WTC11 (cell line): ENCODE measurements at regions not wholly inside any gene's neighbourhood (a gene's known extent, or its start where the extent isn't known, plus 50 kb on each side); places are given as distances from the start of the nearest gene placed in this dataset.

Source experiments
- FOXK1 ChIP-seq: sonication (generic); formaldehyde crosslinking; IDR thresholded peaks from 2 replicates; pipeline ENCODE4 v1.8.0; 2022; ENCODE audit warnings: mild to moderate bottlenecking, moderate library complexity, missing genetic modification reagents
- TCF7 ChIP-seq: sonication (generic); formaldehyde crosslinking; IDR thresholded peaks from 2 replicates; pipeline ENCODE4 v1.8.0; 2022; ENCODE audit warnings: mild to moderate bottlenecking, low read depth, missing genetic modification reagents, moderate library complexity
- TF ChIP-seq, protein P1 (sequence below): fragments of 200-600 bp; IDR thresholded peaks from 2 replicates; pipeline ENCODE4 v1.8.0; 2022; ENCODE audit warnings: antibody characterized with exemption
- TF ChIP-seq, protein P2 (sequence below): sonication (generic); formaldehyde crosslinking; IDR thresholded peaks from 2 replicates; pipeline ENCODE4 v1.8.1; 2023; ENCODE audit warnings: mild to moderate bottlenecking, moderate library complexity, missing genetic modification reagents
- TF ChIP-seq, protein P3 (sequence below): sonication (generic); formaldehyde crosslinking; IDR thresholded peaks from 2 replicates; pipeline ENCODE4 v1.8.1; 2022; ENCODE audit warnings: low read depth, mild to moderate bottlenecking, moderate library complexity, missing genetic modification reagents, borderline replicate concordance
- TF ChIP-seq, protein P4 (sequence below): sonication (generic); formaldehyde crosslinking; IDR thresholded peaks from 2 replicates; pipeline ENCODE4 v1.8.1; 2023; ENCODE audit warnings: mild to moderate bottlenecking, missing genetic modification reagents, moderate library complexity
- TF ChIP-seq, protein P5 (sequence below): sonication (generic); formaldehyde crosslinking; IDR thresholded peaks from 2 replicates; pipeline ENCODE4 v1.8.0; 2022; ENCODE audit warnings: missing genetic modification reagents

DNA sequence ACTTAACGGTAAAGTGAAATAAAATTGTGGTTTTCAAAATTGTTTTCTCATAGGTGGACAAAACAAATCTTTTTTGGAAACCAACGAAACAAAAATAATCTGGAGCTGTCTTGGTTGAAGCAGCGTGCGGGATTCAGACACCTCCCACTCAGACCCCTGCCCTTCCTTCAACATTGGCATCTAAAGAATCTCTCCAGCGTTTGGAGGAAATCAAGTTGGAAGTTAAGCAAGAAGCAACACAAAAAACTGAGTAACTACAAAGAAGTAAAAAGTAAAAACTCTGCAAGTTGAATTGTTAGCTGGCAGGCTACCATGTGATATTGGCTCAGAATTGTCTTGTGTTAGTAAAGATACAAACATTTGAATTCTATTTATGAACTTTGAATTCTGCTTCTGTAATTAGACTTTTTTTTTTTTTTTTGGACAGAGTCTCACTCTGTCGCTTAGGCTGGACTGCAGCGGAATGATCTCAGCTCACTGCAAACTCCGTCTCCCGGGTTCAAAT lies 361.0 kb upstream of the PMFBP1 start:
- TF ChIP-seq, protein P1, sequence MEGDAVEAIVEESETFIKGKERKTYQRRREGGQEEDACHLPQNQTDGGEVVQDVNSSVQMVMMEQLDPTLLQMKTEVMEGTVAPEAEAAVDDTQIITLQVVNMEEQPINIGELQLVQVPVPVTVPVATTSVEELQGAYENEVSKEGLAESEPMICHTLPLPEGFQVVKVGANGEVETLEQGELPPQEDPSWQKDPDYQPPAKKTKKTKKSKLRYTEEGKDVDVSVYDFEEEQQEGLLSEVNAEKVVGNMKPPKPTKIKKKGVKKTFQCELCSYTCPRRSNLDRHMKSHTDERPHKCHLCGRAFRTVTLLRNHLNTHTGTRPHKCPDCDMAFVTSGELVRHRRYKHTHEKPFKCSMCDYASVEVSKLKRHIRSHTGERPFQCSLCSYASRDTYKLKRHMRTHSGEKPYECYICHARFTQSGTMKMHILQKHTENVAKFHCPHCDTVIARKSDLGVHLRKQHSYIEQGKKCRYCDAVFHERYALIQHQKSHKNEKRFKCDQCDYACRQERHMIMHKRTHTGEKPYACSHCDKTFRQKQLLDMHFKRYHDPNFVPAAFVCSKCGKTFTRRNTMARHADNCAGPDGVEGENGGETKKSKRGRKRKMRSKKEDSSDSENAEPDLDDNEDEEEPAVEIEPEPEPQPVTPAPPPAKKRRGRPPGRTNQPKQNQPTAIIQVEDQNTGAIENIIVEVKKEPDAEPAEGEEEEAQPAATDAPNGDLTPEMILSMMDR, result no peak
- TF ChIP-seq, protein P2, sequence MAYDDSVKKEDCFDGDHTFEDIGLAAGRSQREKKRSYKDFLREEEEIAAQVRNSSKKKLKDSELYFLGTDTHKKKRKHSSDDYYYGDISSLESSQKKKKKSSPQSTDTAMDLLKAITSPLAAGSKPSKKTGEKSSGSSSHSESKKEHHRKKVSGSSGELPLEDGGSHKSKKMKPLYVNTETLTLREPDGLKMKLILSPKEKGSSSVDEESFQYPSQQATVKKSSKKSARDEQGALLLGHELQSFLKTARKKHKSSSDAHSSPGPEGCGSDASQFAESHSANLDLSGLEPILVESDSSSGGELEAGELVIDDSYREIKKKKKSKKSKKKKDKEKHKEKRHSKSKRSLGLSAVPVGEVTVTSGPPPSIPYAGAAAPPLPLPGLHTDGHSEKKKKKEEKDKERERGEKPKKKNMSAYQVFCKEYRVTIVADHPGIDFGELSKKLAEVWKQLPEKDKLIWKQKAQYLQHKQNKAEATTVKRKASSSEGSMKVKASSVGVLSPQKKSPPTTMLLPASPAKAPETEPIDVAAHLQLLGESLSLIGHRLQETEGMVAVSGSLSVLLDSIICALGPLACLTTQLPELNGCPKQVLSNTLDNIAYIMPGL, result no peak
- TF ChIP-seq FOXK1 (CRISPR knock-in tag) (no peak), TCF7 (no peak)
- TF ChIP-seq, protein P3, sequence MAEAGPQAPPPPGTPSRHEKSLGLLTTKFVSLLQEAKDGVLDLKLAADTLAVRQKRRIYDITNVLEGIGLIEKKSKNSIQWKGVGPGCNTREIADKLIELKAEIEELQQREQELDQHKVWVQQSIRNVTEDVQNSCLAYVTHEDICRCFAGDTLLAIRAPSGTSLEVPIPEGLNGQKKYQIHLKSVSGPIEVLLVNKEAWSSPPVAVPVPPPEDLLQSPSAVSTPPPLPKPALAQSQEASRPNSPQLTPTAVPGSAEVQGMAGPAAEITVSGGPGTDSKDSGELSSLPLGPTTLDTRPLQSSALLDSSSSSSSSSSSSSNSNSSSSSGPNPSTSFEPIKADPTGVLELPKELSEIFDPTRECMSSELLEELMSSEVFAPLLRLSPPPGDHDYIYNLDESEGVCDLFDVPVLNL (CRISPR knock-in tag), result no peak
- TF ChIP-seq, protein P4, sequence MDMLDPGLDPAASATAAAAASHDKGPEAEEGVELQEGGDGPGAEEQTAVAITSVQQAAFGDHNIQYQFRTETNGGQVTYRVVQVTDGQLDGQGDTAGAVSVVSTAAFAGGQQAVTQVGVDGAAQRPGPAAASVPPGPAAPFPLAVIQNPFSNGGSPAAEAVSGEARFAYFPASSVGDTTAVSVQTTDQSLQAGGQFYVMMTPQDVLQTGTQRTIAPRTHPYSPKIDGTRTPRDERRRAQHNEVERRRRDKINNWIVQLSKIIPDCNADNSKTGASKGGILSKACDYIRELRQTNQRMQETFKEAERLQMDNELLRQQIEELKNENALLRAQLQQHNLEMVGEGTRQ (CRISPR knock-in tag), result no peak
- TF ChIP-seq, protein P5, sequence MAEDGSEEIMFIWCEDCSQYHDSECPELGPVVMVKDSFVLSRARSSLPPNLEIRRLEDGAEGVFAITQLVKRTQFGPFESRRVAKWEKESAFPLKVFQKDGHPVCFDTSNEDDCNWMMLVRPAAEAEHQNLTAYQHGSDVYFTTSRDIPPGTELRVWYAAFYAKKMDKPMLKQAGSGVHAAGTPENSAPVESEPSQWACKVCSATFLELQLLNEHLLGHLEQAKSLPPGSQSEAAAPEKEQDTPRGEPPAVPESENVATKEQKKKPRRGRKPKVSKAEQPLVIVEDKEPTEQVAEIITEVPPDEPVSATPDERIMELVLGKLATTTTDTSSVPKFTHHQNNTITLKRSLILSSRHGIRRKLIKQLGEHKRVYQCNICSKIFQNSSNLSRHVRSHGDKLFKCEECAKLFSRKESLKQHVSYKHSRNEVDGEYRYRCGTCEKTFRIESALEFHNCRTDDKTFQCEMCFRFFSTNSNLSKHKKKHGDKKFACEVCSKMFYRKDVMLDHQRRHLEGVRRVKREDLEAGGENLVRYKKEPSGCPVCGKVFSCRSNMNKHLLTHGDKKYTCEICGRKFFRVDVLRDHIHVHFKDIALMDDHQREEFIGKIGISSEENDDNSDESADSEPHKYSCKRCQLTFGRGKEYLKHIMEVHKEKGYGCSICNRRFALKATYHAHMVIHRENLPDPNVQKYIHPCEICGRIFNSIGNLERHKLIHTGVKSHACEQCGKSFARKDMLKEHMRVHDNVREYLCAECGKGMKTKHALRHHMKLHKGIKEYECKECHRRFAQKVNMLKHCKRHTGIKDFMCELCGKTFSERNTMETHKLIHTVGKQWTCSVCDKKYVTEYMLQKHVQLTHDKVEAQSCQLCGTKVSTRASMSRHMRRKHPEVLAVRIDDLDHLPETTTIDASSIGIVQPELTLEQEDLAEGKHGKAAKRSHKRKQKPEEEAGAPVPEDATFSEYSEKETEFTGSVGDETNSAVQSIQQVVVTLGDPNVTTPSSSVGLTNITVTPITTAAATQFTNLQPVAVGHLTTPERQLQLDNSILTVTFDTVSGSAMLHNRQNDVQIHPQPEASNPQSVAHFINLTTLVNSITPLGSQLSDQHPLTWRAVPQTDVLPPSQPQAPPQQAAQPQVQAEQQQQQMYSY (CRISPR knock-in tag), result no peak
